OCI-LY7 (cell line): ENCODE measurements at regions not wholly inside any gene's neighbourhood (a gene's known extent, or its start where the extent isn't known, plus 50 kb on each side); places are given as distances from the start of the nearest gene placed in this dataset.

Source experiments
- BruUV-seq: library from RNA; stranded (reverse); fragments of 400-500 nt; replicated peaks from 2 replicates; lab custom pipeline; 2021; lab: Mats Ljungman, UMichigan
- CTCF ChIA-PET: fragments of 300-600 bp; sonication (Branson Sonifier 250); formaldehyde crosslinking; loops from one replicate; lab custom pipeline; 2022; ENCODE audit warnings: antibody characterized with exemption; ENCODE audit not compliant: unreplicated experiment; lab: Charles Lee
- POLR2A ChIA-PET: fragments of 300-600 bp; sonication (Branson Sonifier 250); formaldehyde crosslinking; loops from one replicate; lab custom pipeline; 2022; ENCODE audit warnings: antibody characterized with exemption; lab: Charles Lee
- DNase-seq: peaks from one replicate; pipeline ENCODE4 v3.0.0-alpha.2; 2015; ENCODE audit warnings: low spot score
- H2AFZ ChIP-seq: fragments of 200-600 bp; sonication (generic), shearing (Covaris generic); 2 replicates; pipeline ENCODE4 v1.6.1; 2014; ENCODE audit warnings: mild to moderate bottlenecking, antibody characterized with exemption, low read length, moderate library complexity
- H3K27ac ChIP-seq: fragments of 200-600 bp; sonication (generic); 2 replicates; pipeline ENCODE4 v1.5.1; 2014; ENCODE audit warnings: mixed run types, low read depth, mild to moderate bottlenecking, moderate library complexity, low read length, inconsistent platforms; ENCODE audit not compliant: poor library complexity, severe bottlenecking
- H3K36me3 ChIP-seq: fragments of 200-600 bp; sonication (generic); 2 replicates; pipeline ENCODE4 v1.6.1; 2014; ENCODE audit warnings: mild to moderate bottlenecking, antibody characterized with exemption, low read length, moderate library complexity, mixed read lengths; ENCODE audit not compliant: insufficient read depth
- H3K4me1 ChIP-seq: fragments of 200-600 bp; sonication (generic); 2 replicates; pipeline ENCODE4 v1.5.1; 2014; ENCODE audit warnings: mild to moderate bottlenecking, low read length; ENCODE audit not compliant: insufficient read depth, poor library complexity, severe bottlenecking
- H3K4me2 ChIP-seq: fragments of 200-600 bp; sonication (generic); 2 replicates; pipeline ENCODE4 v1.6.1; 2014; ENCODE audit warnings: mild to moderate bottlenecking, low read length
- H3K4me3 ChIP-seq: fragments of 200-600 bp; sonication (generic); 2 replicates; pipeline ENCODE4 v1.5.1; 2014; ENCODE audit warnings: mild to moderate bottlenecking, low read depth, low read length; ENCODE audit not compliant: poor library complexity, severe bottlenecking
- H3K79me2 ChIP-seq: fragments of 200-600 bp; sonication (generic); 2 replicates; pipeline ENCODE4 v1.6.1; 2016; ENCODE audit warnings: low read depth, mild to moderate bottlenecking, low read length, moderate library complexity, mixed read lengths; ENCODE audit not compliant: insufficient read depth
- H3K9me2 ChIP-seq: fragments of 200-600 bp; sonication (generic); 2 replicates; pipeline ENCODE4 v1.6.1; 2016; ENCODE audit warnings: mild to moderate bottlenecking, low read length, mixed read lengths; ENCODE audit not compliant: insufficient read depth
- H3K9me3 ChIP-seq: fragments of 200-600 bp; sonication (generic); 2 replicates; pipeline ENCODE4 v1.6.1; 2014; ENCODE audit warnings: mild to moderate bottlenecking, mixed run types, low read length, mixed read lengths
- H4K20me1 ChIP-seq: fragments of 200-600 bp; sonication (generic); 2 replicates; pipeline ENCODE4 v1.6.1; 2014; ENCODE audit warnings: mild to moderate bottlenecking, antibody characterized with exemption, low read length, moderate library complexity, mixed read lengths; ENCODE audit not compliant: insufficient read depth
- EZH2phosphoT487 ChIP-seq: fragments of 200-600 bp; sonication (generic); IDR thresholded peaks from 2 replicates; pipeline ENCODE4 v1.6.1; 2018; ENCODE audit warnings: low read depth, borderline replicate concordance, mild to moderate bottlenecking, mixed run types, antibody characterized with exemption, low read length, moderate library complexity, mixed read lengths
- intact Hi-C: fragments of 100-400 bp; cut with micrococcal nuclease; formaldehyde crosslinking; loops from one replicate; pipeline ENCODE4 v1.10.0; 2022; ENCODE audit not compliant: unreplicated experiment
- TF ChIP-seq, protein P1 (sequence below): fragments of 200-600 bp; sonication (generic); conservative IDR thresholded peaks from 2 replicates; pipeline ENCODE4 v1.5.1; 2014; ENCODE audit warnings: mild to moderate bottlenecking, antibody characterized with exemption, low read length, moderate library complexity, mixed read lengths

DNA sequence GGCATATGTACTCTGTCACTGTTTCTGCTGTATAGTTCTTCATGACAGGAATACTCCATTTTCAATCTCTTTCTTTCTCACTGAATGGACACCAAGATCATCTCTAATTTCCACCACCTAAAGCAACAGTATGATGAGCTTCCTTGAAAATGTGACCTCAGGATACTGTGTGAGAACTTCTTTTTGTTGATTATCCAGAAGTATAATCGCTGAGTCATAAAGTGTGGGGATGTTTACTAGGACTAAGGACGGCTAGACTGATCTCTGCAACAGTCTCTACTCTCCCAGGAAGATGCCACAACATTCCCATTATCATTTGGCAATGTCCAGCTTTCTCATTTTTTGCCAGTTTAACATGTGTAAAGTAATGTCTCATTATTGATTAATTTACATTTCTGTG is 70.3 kb downstream of the TNFSF18 start:
- Histone ChIP-seq H3K36me3 (no peaks in the 10 kb centered on the region), H3K9me2 (no peaks in the 10 kb centered on the region), H3K4me1 (no peaks in the 10 kb centered on the region), H3K79me2 (no peaks in the 10 kb centered on the region), H4K20me1 (no peaks in the 10 kb centered on the region), H3K27ac (no peak overlapping the region), H2AFZ (no peak overlapping the region), H3K4me3 (no peak overlapping the region), H3K4me2 (no peak overlapping the region), H3K9me3 (no peaks in the 10 kb centered on the region)
- no peak for DNase-seq
- intact Hi-C loops: no loop called here
- BruUV-seq: no TSS peak
- POLR2A ChIA-PET: no interaction called here
- no peak for TF ChIP-seq EZH2phosphoT487
- TF ChIP-seq, protein P1, sequence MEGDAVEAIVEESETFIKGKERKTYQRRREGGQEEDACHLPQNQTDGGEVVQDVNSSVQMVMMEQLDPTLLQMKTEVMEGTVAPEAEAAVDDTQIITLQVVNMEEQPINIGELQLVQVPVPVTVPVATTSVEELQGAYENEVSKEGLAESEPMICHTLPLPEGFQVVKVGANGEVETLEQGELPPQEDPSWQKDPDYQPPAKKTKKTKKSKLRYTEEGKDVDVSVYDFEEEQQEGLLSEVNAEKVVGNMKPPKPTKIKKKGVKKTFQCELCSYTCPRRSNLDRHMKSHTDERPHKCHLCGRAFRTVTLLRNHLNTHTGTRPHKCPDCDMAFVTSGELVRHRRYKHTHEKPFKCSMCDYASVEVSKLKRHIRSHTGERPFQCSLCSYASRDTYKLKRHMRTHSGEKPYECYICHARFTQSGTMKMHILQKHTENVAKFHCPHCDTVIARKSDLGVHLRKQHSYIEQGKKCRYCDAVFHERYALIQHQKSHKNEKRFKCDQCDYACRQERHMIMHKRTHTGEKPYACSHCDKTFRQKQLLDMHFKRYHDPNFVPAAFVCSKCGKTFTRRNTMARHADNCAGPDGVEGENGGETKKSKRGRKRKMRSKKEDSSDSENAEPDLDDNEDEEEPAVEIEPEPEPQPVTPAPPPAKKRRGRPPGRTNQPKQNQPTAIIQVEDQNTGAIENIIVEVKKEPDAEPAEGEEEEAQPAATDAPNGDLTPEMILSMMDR: no peak
- CTCF ChIA-PET: no interaction called here

DNA sequence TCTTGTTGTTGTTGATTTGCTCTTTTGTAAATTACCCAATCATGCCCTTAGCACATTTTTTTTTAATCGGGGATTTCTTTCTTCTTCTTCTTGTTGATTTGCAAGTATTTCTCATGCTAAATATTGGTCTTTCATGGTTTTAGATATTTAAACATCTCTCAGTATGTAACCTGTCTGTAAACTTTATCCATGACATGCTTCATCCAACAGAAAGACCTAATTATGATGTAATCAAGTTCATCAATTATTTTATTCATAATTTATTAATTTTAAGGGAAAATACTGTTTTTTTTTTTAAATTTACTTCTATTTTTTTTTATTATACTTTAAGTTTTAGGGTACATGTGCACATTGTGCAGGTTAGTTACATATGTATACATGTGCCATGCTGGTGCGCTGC is 69.8 kb downstream of the TNFSF18 start:
- Histone ChIP-seq H4K20me1 (no peaks in the 10 kb centered on the region), H3K4me3 (no peak overlapping the region), H3K4me2 (no peak overlapping the region), H3K79me2 (no peaks in the 10 kb centered on the region), H2AFZ (no peak overlapping the region), H3K9me3 (no peaks in the 10 kb centered on the region), H3K4me1 (no peaks in the 10 kb centered on the region), H3K36me3 (no peaks in the 10 kb centered on the region), H3K9me2 (no peaks in the 10 kb centered on the region), H3K27ac (no peak overlapping the region)
- CTCF ChIA-PET: no interaction called here
- DNase-seq: no peak
- intact Hi-C loops: no loop called here
- no TSS peak for BruUV-seq
- POLR2A ChIA-PET: no interaction called here
- TF ChIP-seq EZH2phosphoT487: no peak
- TF ChIP-seq, protein P1: no peak
